ENCODE measurements at regions not wholly inside any gene's neighbourhood (a gene's known extent, or its start where the extent isn't known, plus 50 kb on each side); places are given as distances from the start of the nearest gene placed in this dataset.

DNA sequence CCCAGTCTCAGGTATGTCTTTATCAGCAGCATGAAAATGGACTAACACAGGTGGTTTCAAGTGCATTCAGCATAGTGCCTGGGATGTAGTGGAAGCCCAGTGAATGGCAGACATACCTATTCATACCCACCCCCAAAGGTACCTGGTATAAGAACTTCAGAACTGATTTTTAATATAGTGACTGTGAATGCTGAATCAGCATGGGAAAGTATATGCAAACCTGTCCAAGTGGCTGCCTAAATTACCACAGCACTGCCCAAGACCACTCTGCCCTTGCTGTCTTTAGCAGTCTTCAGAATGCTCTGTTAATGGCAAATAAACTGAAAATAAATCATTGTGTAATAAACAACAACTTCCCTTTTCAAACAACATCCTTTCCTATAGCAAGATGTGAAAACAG is 312.1 kb downstream of the GPAM start:
- Histone ChIP-seq H3K4me3 (ENCODE audit: low read depth, low read length) (no peak overlapping the region), H3K36me3 (ENCODE audit: control insufficient read depth, insufficient read depth, low read length) (no peaks in the 10 kb centered on the region), H3K27me3 (ENCODE audit: control insufficient read depth, insufficient read depth, low read length) (no peaks in the 10 kb centered on the region)
- ChIA-PET POLR2A (no interaction called here), CTCF (no interaction called here)
- DNase-seq (ENCODE audit: low read depth): no peak
- no peak for TF ChIP-seq CTCF (IDR thresholded peaks at IDR 0.05; ENCODE audit: insufficient read depth, low read depth, low read length)

DNA sequence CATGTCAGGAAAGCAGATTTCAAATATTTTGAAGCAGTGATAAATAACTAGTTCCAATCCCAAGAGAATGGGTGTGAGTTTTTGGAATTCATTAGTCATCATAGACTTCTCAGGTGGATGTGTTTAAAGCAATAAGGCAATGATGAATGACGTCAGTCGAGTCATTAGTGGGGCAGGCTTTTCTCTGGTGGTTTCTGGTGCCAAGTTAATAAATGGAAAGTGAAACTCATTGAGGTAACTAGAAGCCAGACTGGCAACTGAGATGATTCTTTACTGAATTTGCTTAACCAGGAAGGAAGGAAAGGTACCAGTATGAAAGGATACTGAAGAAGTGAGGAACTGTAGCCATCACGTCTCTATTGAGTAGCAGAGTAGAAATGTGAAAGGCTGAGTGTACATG is 311.0 kb downstream of the GPAM start:
- ChIA-PET POLR2A (no interaction called here), CTCF (no interaction called here)
- no peak overlapping the region for H3K4me3 ChIP-seq (ENCODE audit: low read depth, low read length)
- no peak for DNase-seq (ENCODE audit: low read depth)
- no peaks in the 10 kb centered on the region for H3K36me3 ChIP-seq (ENCODE audit: control insufficient read depth, insufficient read depth, low read length)
- no peaks in the 10 kb centered on the region for H3K27me3 ChIP-seq (ENCODE audit: control insufficient read depth, insufficient read depth, low read length)
- no peak for TF ChIP-seq CTCF (IDR thresholded peaks at IDR 0.05; ENCODE audit: insufficient read depth, low read depth, low read length)

DNA sequence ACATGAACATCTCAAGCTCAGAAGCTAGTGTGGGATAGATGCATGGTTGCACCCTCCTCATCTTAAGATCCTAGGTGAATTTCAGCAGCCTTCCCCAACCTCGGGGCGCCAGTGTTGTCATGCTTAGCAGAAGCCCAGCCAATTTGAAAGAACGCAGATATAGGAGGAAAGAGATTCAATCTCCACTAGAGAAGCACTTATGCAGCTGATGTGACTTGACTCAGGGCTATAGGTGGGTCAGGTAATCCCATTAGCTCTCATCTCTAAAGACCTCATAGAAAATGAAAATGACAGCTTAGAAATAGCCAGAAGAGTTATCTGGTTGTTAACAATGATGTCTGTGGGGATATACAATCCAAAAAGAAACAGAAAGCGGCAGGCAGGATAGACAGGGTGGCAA is 310.5 kb downstream of the GPAM start:
- POLR2A ChIA-PET: no interaction called here
- TF ChIP-seq CTCF (IDR thresholded peaks at IDR 0.05; ENCODE audit: insufficient read depth, low read depth, low read length): no peak
- CTCF ChIA-PET: no interaction called here
- no peaks in the 10 kb centered on the region for H3K36me3 ChIP-seq (ENCODE audit: control insufficient read depth, insufficient read depth, low read length)
- no peaks in the 10 kb centered on the region for H3K27me3 ChIP-seq (ENCODE audit: control insufficient read depth, insufficient read depth, low read length)
- no peak for DNase-seq (ENCODE audit: low read depth)
- H3K4me3 ChIP-seq (ENCODE audit: low read depth, low read length): no peak overlapping the region

GRCh38 chr10:111873621-111874135 is 309.9 kb downstream of the GPAM start:
- no peak overlapping the region for H3K4me3 ChIP-seq (ENCODE audit: low read depth, low read length)
- no peak for TF ChIP-seq CTCF (IDR thresholded peaks at IDR 0.05; ENCODE audit: insufficient read depth, low read depth, low read length)
- H3K27me3 ChIP-seq (ENCODE audit: control insufficient read depth, insufficient read depth, low read length): no peaks in the 10 kb centered on the region
- no peaks in the 10 kb centered on the region for H3K36me3 ChIP-seq (ENCODE audit: control insufficient read depth, insufficient read depth, low read length)
- ChIA-PET POLR2A (no interaction called here), CTCF (no interaction called here)
- no peak for DNase-seq (ENCODE audit: low read depth)

DNA sequence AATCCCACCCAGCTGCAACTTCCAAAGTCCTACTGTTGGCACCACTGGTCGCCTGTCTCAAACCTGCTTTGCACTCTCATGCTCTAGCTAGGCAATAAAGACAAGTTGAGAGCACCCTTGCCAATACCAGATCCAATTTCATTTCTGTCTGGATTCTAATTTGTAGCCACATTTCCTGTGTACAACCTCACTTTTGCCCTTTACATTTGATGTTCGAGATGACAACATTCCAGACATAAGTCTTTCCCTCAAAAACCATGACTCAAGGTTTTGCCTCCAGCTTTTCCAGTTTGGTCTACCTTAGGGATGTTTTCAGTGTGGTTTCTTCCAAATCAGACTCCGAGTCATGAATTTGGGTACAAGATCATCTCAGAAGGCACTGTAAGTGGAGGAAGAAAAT is 309.0 kb downstream of the GPAM start:
- Histone ChIP-seq H3K36me3 (ENCODE audit: control insufficient read depth, insufficient read depth, low read length) (no peaks in the 10 kb centered on the region), H3K4me3 (ENCODE audit: low read depth, low read length) (no peak overlapping the region), H3K27me3 (ENCODE audit: control insufficient read depth, insufficient read depth, low read length) (no peaks in the 10 kb centered on the region)
- POLR2A ChIA-PET: no interaction called here
- CTCF ChIA-PET: interaction anchor here (0.8 kb wide), 1 partner anchor 29 kb away, joined by 3 read pairs; no protein-coding TSS in a partner anchor
- TF ChIP-seq CTCF (IDR thresholded peaks at IDR 0.05; ENCODE audit: insufficient read depth, low read depth, low read length): no peak
- no peak for DNase-seq (ENCODE audit: low read depth)

Data from BJ (cell line).